NB4 (cell line): ENCODE measurements at regions not wholly inside any gene's neighbourhood (a gene's known extent, or its start where the extent isn't known, plus 50 kb on each side); places are given as distances from the start of the nearest gene placed in this dataset.

ENCODE experiments used
- DNase-seq: peaks from one replicate; pipeline ENCODE4 v3.0.0; 2010; ENCODE audit warnings: low read depth
- H3K4me3 ChIP-seq: one replicate; pipeline ENCODE4 v1.5.1; 2011; ENCODE audit warnings: mild to moderate bottlenecking, low read depth, low read length, moderate library complexity
- CTCF ChIP-seq: IDR thresholded peaks from one replicate; pipeline ENCODE4 v1.5.1; 2012; ENCODE audit warnings: low read depth, low read length
- MAX ChIP-seq: IDR thresholded peaks from 2 replicates; pipeline ENCODE4 v1.6.1; 2011; ENCODE audit warnings: low read depth, low read length
- MYC ChIP-seq: IDR thresholded peaks from 2 replicates; pipeline ENCODE4 v1.6.1; 2011; ENCODE audit warnings: low read depth, low read length
- POLR2A ChIP-seq: IDR thresholded peaks from 2 replicates; pipeline ENCODE4 v1.6.1; 2011; ENCODE audit warnings: mild to moderate bottlenecking; ENCODE audit not compliant: insufficient read length; ENCODE audit errors: extremely low read depth

- TF ChIP-seq MAX, result no peak
- no peak for TF ChIP-seq MYC
- no peak for TF ChIP-seq CTCF
- no peak for TF ChIP-seq POLR2A
- no peak for DNase-seq
Observed at GRCh38 chr15:61687651-61688050, 372.6 kb downstream of the VPS13C start.

GRCh38 chr15:61687124-61687523 is 373.1 kb downstream of the VPS13C start:
- H3K4me3 ChIP-seq, result no peak overlapping the region
- TF ChIP-seq POLR2A, result no peak
- TF ChIP-seq CTCF, result no peak
- no peak for TF ChIP-seq MYC
- TF ChIP-seq MAX, result no peak
- no peak for DNase-seq

More at GRCh38 chr15:61687651-61688050, 372.6 kb downstream of the VPS13C start:
- H3K4me3 ChIP-seq, result no peak overlapping the region

- TF ChIP-seq CTCF (no peak), MAX (no peak), MYC (no peak), POLR2A (no peak)
- no peak for DNase-seq
- no peak overlapping the region for H3K4me3 ChIP-seq
Observed at GRCh38 chr15:61685971-61686370, 374.3 kb downstream of the VPS13C start.

- TF ChIP-seq MYC (no peak), MAX (no peak), CTCF (no peak), POLR2A (no peak)
- H3K4me3 ChIP-seq, result no peak overlapping the region
- no peak for DNase-seq
Observed at GRCh38 chr15:61685534-61685933, 374.7 kb downstream of the VPS13C start.

- no peak for TF ChIP-seq CTCF
- no peak for TF ChIP-seq MYC
- no peak for TF ChIP-seq MAX
- no peak for DNase-seq
- no peak overlapping the region for H3K4me3 ChIP-seq
Observed at GRCh38 chr15:61684749-61685467, 375.3 kb downstream of the VPS13C start.
